Fibroblast of villous mesenchyme (primary cell): ENCODE measurements at regions not wholly inside any gene's neighbourhood (a gene's known extent, or its start where the extent isn't known, plus 50 kb on each side); places are given as distances from the start of the nearest gene placed in this dataset.

ENCODE experiments used
- DNase-seq: peaks from one replicate; pipeline ENCODE4 v3.0.0-alpha.2; 2010; ENCODE audit warnings: low read depth
- H3K4me3 ChIP-seq: 2 replicates; pipeline ENCODE4 v1.5.1; 2011; ENCODE audit warnings: low read depth, mild to moderate bottlenecking, low read length
- TF ChIP-seq, protein P1 (sequence below): IDR thresholded peaks from 2 replicates; pipeline ENCODE4 v1.5.1; 2012; ENCODE audit warnings: low read depth, mild to moderate bottlenecking, low read length; ENCODE audit not compliant: insufficient read depth

DNA sequence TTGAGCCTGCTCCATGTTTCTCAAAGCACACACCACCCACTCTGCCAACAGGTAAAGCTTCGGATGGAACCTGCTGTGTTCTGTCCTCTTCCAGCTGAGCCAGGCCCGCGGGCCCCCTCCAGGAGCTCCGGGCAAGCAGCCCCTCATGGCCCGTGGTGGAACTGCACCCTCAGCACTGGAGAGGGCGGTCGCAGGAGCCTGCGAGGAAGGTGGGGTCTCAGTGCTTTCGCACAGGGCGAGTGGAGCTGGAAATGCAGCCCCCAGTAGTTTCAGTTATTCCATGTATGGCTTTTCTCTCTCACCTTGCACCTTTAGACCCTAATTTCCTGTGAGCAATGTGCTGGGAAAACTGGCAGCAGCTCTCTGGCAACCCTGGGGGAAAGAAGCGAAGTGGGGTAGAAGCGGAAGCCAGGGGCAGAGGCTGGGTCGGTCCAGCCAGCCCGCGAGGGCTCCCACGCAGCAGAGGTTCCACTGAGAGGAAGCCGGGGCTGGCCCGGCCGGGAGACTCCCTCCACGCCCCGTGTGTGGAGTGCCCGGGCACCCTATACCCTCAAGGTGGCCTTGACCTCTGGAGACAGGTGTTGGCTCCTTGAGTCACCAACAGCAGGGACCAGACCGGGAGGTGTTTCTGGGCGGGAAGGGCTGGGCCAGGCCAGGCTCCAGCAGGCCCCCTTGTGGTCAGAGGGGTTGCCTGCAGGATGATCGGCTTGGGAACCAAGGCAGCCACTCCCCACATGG, 119.9 kb upstream of the TMEM45B start:
- H3K4me3 ChIP-seq: peak overlapping the region; percentile 39
- TF ChIP-seq, protein P1, sequence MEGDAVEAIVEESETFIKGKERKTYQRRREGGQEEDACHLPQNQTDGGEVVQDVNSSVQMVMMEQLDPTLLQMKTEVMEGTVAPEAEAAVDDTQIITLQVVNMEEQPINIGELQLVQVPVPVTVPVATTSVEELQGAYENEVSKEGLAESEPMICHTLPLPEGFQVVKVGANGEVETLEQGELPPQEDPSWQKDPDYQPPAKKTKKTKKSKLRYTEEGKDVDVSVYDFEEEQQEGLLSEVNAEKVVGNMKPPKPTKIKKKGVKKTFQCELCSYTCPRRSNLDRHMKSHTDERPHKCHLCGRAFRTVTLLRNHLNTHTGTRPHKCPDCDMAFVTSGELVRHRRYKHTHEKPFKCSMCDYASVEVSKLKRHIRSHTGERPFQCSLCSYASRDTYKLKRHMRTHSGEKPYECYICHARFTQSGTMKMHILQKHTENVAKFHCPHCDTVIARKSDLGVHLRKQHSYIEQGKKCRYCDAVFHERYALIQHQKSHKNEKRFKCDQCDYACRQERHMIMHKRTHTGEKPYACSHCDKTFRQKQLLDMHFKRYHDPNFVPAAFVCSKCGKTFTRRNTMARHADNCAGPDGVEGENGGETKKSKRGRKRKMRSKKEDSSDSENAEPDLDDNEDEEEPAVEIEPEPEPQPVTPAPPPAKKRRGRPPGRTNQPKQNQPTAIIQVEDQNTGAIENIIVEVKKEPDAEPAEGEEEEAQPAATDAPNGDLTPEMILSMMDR: peak; percentile 79
- peak; percentile 18 for DNase-seq

DNA sequence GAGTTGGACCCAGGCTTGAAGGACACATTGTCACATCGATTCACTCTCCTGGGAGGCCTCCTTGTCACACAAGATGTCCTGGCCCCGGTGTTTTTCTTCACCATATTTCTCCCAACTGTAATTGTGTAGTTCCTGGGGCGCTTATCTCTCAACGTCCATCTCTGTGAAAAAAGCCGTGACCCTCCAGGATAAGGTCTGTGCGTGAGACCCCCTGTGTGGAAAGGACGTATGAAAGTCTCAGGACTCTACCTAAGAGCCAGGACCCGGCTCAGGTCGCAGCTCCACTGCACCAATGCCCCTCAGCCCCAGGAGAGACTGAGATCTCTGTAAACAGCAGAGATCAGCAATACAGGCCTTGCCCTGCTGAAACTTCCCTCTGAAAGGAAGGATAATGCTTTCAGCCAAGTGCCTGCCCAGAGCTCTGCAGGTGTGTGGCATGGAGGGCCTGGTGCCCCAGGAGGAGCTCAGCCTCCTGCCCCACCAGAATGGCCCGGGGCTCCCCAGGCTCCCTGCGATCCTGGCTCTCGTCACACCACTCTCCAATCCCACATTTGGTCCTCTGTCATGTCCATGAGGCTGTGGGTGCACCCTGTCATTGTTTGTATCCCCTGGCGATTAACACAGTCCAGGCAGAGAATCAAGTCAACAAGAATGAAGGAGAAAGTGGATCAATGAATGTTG, 119.2 kb upstream of the TMEM45B start:
- TF ChIP-seq, protein P1: no peak
- H3K4me3 ChIP-seq: no peak overlapping the region
- no peak for DNase-seq

DNA sequence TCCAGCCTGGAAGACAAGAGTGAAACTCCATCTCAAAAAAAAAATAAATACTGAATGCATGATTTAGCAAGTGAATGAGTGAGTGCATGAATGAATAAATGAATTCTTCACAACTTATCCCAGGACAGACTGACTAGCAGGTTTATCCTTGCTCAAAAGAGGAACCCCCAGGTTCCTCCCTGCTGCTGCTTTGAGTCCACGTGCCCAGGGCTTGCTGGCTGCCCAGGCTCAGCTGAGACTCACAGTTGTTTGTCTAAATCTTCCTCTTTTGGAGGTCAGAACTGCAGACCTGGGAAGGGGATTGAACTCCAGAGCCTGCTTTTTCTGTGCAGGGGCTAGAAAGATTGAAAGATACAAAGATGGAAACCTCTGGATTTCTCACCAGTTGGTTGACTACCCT, 117.4 kb upstream of the TMEM45B start:
- no peak overlapping the region for H3K4me3 ChIP-seq
- TF ChIP-seq, protein P1: no peak
- no peak for DNase-seq

DNA sequence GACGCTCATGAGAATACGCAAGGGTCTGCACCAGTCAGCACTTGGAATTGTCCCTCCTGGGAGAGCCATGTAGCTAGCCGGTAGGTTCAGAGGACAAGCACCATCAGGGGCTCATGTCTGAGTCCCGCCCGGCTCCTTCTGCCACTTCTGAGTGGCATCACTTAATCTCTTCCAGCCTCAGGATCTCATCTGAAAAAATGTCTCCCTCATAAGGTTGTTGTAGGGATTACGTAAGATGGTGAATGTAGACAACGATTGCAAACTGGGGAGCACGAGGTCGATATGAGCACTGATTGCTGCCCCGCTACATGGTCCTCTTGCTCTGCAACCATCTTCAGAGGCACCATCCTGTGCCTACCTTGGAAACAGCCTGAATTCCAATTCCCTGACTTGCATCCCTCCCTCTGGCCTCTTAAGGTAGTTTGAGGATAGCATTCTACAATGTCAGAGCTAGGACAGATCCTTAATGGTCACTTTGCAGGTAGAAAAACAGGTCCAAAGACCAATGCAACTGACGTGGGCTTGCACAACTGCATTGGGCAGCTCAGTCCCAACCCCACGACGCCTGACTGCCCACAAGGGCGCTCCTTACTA, 115.8 kb upstream of the TMEM45B start:
- DNase-seq: no peak
- TF ChIP-seq, protein P1: no peak
- H3K4me3 ChIP-seq: no peak overlapping the region

DNA sequence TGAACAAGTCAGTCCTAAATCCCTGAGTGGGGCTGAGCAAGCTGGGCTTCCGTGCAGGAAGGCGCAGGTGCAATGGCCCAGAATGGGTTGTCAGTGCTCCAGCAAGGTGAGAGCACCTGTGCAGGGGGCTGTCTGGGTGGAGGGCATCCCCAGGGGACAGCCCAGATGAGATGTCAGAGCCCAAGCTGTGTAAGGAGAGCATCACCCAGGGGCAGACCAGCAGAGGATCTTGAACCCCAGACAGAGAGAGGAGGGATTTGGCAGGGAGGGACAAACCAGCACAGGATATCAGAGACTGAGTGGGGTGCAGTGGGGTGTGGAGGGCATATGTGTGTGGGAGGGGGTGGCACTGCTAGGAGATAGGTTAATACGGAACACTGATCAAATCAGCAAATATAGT, 114.9 kb upstream of the TMEM45B start:
- DNase-seq: no peak
- no peak overlapping the region for H3K4me3 ChIP-seq
- TF ChIP-seq, protein P1: no peak

DNA sequence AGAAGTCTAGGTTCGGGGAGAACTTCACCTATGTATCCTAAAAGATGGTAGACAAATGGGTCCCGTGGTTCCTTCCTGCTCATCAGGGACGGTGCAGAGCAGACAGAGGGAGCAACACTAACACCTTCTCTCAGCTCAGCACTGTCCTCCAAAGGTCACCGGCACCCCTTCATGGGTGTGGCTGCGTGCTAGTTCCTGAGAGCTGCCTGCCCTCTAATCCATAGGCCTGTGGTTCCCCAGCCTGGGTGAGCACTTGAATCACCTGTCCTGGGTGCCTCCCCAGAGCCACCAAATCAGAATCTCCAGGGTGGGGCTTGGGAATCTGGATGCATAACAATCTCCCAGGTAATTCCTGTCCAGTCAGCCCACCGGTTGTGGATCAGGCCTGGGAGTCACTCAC, 113.9 kb upstream of the TMEM45B start:
- TF ChIP-seq, protein P1: no peak
- no peak for DNase-seq

More for the DNA sequence above, 113.9 kb upstream of the TMEM45B start:
- no peak overlapping the region for H3K4me3 ChIP-seq
